ENCODE measurements at regions not wholly inside any gene's neighbourhood (a gene's known extent, or its start where the extent isn't known, plus 50 kb on each side); places are given as distances from the start of the nearest gene placed in this dataset.

- TF ChIP-seq ATF2 (CRISPR knock-in tag; IDR thresholded peaks at IDR 0.05) (peak; percentile 97), ZNF367 (CRISPR knock-in tag; IDR thresholded peaks at IDR 0.05; ENCODE audit: borderline replicate concordance) (no peak), SRSF4 (IDR thresholded peaks at IDR 0.05; ENCODE audit: low read depth, low read length, poor library complexity, severe bottlenecking) (no peak), KLF13 (CRISPR knock-in tag; IDR thresholded peaks at IDR 0.05) (no peak), ZNF720 (CRISPR knock-in tag; IDR thresholded peaks at IDR 0.05) (no peak), HNRNPK (IDR thresholded peaks at IDR 0.05; ENCODE audit: low read depth, low read length, poor library complexity, severe bottlenecking) (no peak), TOE1 (CRISPR knock-in tag; IDR thresholded peaks at IDR 0.05) (no peak), EHMT2 (IDR thresholded peaks at IDR 0.05; ENCODE audit: borderline replicate concordance, low read depth, low read length) (peak; percentile 79; the same call in 1 of the 2 replicates), KAT2B (IDR thresholded peaks at IDR 0.05; ENCODE audit: borderline replicate concordance, low read depth, low read length) (no peak), ZNF747 (CRISPR knock-in tag; IDR thresholded peaks at IDR 0.05; ENCODE audit: borderline replicate concordance) (peak; percentile 92; the same call in 1 of the 2 replicates), PAWR (CRISPR knock-in tag; IDR thresholded peaks at IDR 0.05; ENCODE audit: borderline replicate concordance) (no peak), ZNF292 (CRISPR knock-in tag; IDR thresholded peaks at IDR 0.05; ENCODE audit: borderline replicate concordance, low read depth) (peak; percentile 86; the same call in 1 of the 2 replicates), PAX8 (CRISPR knock-in tag; IDR thresholded peaks at IDR 0.05; ENCODE audit: borderline replicate concordance) (no peak), ZNF564 (CRISPR knock-in tag; IDR thresholded peaks at IDR 0.05) (peak; percentile 57; the same call in 1 of the 2 replicates)
- TF ChIP-seq, protein P1, sequence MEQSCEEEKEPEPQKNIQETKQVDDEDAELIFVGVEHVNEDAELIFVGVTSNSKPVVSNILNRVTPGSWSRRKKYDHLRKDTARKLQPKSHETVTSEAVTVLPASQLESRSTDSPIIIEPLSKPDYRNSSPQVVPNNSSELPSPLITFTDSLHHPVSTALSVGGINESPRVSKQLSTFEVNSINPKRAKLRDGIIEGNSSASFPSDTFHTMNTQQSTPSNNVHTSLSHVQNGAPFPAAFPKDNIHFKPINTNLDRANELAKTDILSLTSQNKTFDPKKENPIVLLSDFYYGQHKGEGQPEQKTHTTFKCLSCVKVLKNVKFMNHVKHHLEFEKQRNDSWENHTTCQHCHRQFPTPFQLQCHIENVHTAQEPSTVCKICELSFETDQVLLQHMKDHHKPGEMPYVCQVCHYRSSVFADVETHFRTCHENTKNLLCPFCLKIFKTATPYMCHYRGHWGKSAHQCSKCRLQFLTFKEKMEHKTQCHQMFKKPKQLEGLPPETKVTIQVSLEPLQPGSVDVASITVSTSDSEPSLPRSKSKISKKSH (CRISPR knock-in tag; IDR thresholded peaks at IDR 0.05; ENCODE audit: borderline replicate concordance), result no peak
- TF ChIP-seq, protein P2, sequence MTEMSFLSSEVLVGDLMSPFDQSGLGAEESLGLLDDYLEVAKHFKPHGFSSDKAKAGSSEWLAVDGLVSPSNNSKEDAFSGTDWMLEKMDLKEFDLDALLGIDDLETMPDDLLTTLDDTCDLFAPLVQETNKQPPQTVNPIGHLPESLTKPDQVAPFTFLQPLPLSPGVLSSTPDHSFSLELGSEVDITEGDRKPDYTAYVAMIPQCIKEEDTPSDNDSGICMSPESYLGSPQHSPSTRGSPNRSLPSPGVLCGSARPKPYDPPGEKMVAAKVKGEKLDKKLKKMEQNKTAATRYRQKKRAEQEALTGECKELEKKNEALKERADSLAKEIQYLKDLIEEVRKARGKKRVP (CRISPR knock-in tag; IDR thresholded peaks at IDR 0.05), result peak in 1 of 2 experiments; percentile 80; a peak in 2 of 4 replicates
- TF ChIP-seq, protein P3, sequence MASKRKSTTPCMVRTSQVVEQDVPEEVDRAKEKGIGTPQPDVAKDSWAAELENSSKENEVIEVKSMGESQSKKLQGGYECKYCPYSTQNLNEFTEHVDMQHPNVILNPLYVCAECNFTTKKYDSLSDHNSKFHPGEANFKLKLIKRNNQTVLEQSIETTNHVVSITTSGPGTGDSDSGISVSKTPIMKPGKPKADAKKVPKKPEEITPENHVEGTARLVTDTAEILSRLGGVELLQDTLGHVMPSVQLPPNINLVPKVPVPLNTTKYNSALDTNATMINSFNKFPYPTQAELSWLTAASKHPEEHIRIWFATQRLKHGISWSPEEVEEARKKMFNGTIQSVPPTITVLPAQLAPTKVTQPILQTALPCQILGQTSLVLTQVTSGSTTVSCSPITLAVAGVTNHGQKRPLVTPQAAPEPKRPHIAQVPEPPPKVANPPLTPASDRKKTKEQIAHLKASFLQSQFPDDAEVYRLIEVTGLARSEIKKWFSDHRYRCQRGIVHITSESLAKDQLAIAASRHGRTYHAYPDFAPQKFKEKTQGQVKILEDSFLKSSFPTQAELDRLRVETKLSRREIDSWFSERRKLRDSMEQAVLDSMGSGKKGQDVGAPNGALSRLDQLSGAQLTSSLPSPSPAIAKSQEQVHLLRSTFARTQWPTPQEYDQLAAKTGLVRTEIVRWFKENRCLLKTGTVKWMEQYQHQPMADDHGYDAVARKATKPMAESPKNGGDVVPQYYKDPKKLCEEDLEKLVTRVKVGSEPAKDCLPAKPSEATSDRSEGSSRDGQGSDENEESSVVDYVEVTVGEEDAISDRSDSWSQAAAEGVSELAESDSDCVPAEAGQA (IDR thresholded peaks at IDR 0.05; ENCODE audit: low read depth), result peak; percentile 76; the same call in 1 of the 2 replicates
- TF ChIP-seq, protein P3 (CRISPR knock-in tag; IDR thresholded peaks at IDR 0.05; ENCODE audit: borderline replicate concordance), result no peak
Measured at GRCh38 chr1:55428944-55429931, 214.1 kb upstream of the USP24 start (continued).
